OCI-LY3 (cell line): ENCODE measurements at regions not wholly inside any gene's neighbourhood (a gene's known extent, or its start where the extent isn't known, plus 50 kb on each side); places are given as distances from the start of the nearest gene placed in this dataset.

ENCODE experiments used
- CTCF ChIP-seq: fragments of 200-600, 300-600 bp; sonication (generic); IDR thresholded peaks from 2 replicates; pipeline ENCODE4 v1.5.1; 2014; ENCODE audit warnings: antibody characterized with exemption, low read length, low read depth
- EZH2phosphoT487 ChIP-seq: fragments of 200-600 bp; shearing (Covaris generic); IDR thresholded peaks from 2 replicates; pipeline ENCODE4 v1.6.1; 2018; ENCODE audit warnings: antibody characterized with exemption, mixed run types, low read depth

- TF ChIP-seq CTCF = no peak
- no peak for TF ChIP-seq EZH2phosphoT487
Observed at GRCh38 chr3:18058666-18059065, 316.2 kb upstream of the TBC1D5 start.
